Peyer's patch (tissue), 4 donors: ENCODE measurements at regions not wholly inside any gene's neighbourhood (a gene's known extent, or its start where the extent isn't known, plus 50 kb on each side); places are given as distances from the start of the nearest gene placed in this dataset.

Source experiments
- DNase-seq, 3 donors: peaks; one replicate each; pipeline ENCODE4 v3.0.0-alpha.2; 2017 to 2019
- H3K27ac ChIP-seq, 4 donors: fragments of 200-600 bp; sonication (generic); one replicate each; pipeline ENCODE4 v1.5.1; 2016 to 2019
- H3K27me3 ChIP-seq, 2 donors: fragments of 200-600 bp; sonication (generic); one replicate each; pipeline ENCODE4 v1.5.1; 2019
- H3K36me3 ChIP-seq, 3 donors: fragments of 200-600 bp; sonication (generic); one replicate each; pipeline ENCODE4 v1.5.1; 2016 to 2019
- H3K4me1 ChIP-seq, 4 donors: fragments of 200-600 bp; sonication (generic); one replicate each; pipeline ENCODE4 v1.5.1; 2016 to 2019
- H3K4me3 ChIP-seq, 4 donors: fragments of 200-600 bp; sonication (generic); 1 replicate in 3 of 4; 2 replicates in 1 of 4; pipeline ENCODE4 v1.5.1; 2016 to 2019; ENCODE audit warnings: mild to moderate bottlenecking in 1 of 4
- H3K9me3 ChIP-seq, 4 donors: fragments of 200-600 bp; sonication (generic); one replicate each; pipeline ENCODE4 v1.5.1; 2016 to 2019; ENCODE audit warnings: mild to moderate bottlenecking in 1 of 4
- POLR2A ChIP-seq, 2 donors: fragments of 450-650 bp; IDR thresholded peaks; one replicate each; pipeline ENCODE4 v1.5.1; 2017; ENCODE audit warnings: antibody characterized with exemption in 2 of 2, mild to moderate bottlenecking in 2 of 2, moderate library complexity in 2 of 2
- TF ChIP-seq, protein P1 (sequence below), 6 experiments: fragments of 450-650 bp in 4 of 6; fragments of 200-600 bp in 2 of 6; sonication (generic) in 1 of 6; IDR thresholded peaks; one replicate each; pipeline ENCODE4 v1.5.1; 2017 to 2019; ENCODE audit warnings: antibody characterized with exemption in 6 of 6, mild to moderate bottlenecking in 3 of 6, moderate library complexity in 1 of 6

DNA sequence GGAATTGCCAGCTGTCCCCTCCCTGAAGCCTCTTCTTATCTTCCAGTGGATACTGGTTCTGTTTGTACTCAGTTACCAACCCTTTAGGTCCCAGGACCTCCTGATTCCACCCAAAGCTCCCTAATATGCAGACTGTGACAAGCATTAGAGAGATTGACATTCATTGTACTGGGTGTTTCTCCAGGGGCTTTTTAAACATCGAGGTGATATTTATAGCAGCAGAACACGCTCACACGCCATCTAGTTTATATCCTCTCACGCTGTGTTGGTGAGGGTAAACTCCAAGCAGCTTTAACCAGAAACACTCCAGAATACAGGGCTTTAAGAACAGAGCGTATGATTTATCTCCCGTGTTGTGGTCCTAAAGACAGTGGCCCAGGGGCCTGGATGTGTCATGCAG is 238.4 kb downstream of the IRF8 start:
- no peaks in the 10 kb centered on the region for H3K36me3 ChIP-seq
- H3K4me3 ChIP-seq = no peak overlapping the region
- TF ChIP-seq, protein P1, sequence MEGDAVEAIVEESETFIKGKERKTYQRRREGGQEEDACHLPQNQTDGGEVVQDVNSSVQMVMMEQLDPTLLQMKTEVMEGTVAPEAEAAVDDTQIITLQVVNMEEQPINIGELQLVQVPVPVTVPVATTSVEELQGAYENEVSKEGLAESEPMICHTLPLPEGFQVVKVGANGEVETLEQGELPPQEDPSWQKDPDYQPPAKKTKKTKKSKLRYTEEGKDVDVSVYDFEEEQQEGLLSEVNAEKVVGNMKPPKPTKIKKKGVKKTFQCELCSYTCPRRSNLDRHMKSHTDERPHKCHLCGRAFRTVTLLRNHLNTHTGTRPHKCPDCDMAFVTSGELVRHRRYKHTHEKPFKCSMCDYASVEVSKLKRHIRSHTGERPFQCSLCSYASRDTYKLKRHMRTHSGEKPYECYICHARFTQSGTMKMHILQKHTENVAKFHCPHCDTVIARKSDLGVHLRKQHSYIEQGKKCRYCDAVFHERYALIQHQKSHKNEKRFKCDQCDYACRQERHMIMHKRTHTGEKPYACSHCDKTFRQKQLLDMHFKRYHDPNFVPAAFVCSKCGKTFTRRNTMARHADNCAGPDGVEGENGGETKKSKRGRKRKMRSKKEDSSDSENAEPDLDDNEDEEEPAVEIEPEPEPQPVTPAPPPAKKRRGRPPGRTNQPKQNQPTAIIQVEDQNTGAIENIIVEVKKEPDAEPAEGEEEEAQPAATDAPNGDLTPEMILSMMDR (IDR thresholded peaks at IDR 0.05) = no peak
- no peak for TF ChIP-seq POLR2A (IDR thresholded peaks at IDR 0.05)
- H3K27ac ChIP-seq = no peak overlapping the region
- no peaks in the 10 kb centered on the region for H3K9me3 ChIP-seq
- no peaks in the 10 kb centered on the region for H3K27me3 ChIP-seq
- H3K4me1 ChIP-seq = no peaks in the 10 kb centered on the region
- DNase-seq = no peak

DNA sequence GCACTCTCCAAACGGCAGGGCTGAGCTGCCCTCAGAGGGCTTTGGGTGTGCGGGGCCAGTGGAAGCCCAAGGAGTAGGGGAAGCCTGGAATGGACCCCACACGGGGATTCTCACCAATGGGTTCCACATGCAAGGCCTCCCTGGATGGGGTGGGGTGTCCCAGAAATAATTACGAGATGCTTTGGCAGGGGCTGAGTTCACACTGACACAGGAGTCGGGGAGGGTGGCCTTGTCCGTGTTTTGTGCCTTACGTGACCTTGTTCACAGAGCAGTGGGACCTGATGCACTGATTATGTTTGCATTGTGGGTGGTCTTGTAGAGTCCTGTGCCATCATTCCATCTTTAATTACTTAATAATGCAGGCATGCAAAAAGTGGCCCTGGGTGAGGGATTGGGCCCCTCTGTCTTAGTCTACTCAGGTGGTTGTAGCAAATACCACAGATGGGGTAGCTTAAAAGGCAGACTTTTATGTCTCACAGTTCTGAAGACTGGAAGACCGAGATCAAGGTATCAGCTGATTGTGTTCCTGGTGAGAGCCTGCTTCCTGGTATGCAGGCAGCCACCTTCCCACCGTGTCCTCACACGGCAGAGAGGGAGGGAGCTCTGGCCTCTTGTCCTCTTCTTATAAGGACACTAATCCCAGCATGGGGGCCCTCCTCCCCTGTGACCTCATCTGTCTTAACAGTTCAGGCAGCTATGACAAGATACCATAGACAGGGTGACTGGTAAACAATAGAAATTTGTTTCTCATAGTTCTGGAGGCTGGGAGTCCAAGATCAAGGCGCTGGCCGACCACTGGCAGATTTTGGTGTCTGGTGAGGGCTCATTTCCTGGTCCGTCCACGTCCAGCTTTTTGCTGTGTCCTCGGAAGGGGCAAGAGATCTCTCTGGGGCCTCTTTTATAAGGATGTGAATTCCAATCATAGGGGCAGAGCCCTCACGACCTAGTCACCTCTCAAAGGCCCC is 239.4 kb downstream of the IRF8 start:
- H3K4me3 ChIP-seq = no peak overlapping the region
- no peaks in the 10 kb centered on the region for H3K4me1 ChIP-seq
- no peaks in the 10 kb centered on the region for H3K36me3 ChIP-seq
- no peaks in the 10 kb centered on the region for H3K9me3 ChIP-seq
- TF ChIP-seq POLR2A (IDR thresholded peaks at IDR 0.05) = no peak
- TF ChIP-seq, protein P1 (IDR thresholded peaks at IDR 0.05) = no peak
- no peak overlapping the region for H3K27ac ChIP-seq
- no peak for DNase-seq
- no peaks in the 10 kb centered on the region for H3K27me3 ChIP-seq

GRCh38 chr16:86142801-86143236 is 243.9 kb downstream of the IRF8 start:
- Histone ChIP-seq H3K27ac (no peak overlapping the region), H3K27me3 (no peaks in the 10 kb centered on the region), H3K9me3 (no peaks in the 10 kb centered on the region), H3K4me1 (no peaks in the 10 kb centered on the region), H3K36me3 (no peaks in the 10 kb centered on the region), H3K4me3 (no peak overlapping the region)
- DNase-seq = no peak
- TF ChIP-seq, protein P1 (IDR thresholded peaks at IDR 0.05) = no peak

DNA sequence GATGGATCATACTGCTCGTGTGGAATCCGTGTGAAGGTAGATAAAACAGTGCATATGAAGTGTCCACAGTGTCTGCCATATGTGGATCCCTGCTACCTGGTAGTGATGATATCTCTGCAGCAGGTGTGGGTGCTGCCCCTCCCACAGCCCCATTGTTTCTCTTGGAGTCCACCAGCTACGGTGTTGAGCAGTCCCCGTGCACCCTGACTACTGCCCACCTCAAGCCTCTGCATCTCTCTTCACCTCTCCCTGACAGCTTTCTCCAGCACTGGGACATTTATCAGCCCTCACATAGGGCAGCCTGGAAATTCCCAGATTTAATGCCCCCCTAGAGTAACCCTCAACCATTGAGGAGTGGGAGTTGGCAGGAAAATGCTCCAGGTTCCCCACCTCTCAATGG is 244.7 kb downstream of the IRF8 start:
- DNase-seq = no peak
- Histone ChIP-seq H3K9me3 (no peaks in the 10 kb centered on the region), H3K27ac (no peak overlapping the region), H3K36me3 (no peaks in the 10 kb centered on the region), H3K27me3 (no peaks in the 10 kb centered on the region), H3K4me1 (no peaks in the 10 kb centered on the region), H3K4me3 (no peak overlapping the region)
- no peak for TF ChIP-seq POLR2A (IDR thresholded peaks at IDR 0.05)
- TF ChIP-seq, protein P1 (IDR thresholded peaks at IDR 0.05) = no peak

GRCh38 chr16:86145669-86146068 is 246.7 kb downstream of the IRF8 start:
- Histone ChIP-seq H3K4me1 (no peaks in the 10 kb centered on the region), H3K4me3 (no peak overlapping the region), H3K36me3 (no peaks in the 10 kb centered on the region), H3K27me3 (no peaks in the 10 kb centered on the region), H3K27ac (no peak overlapping the region), H3K9me3 (no peaks in the 10 kb centered on the region)
- no peak for DNase-seq
- TF ChIP-seq, protein P1 (IDR thresholded peaks at IDR 0.05) = no peak
- TF ChIP-seq POLR2A (IDR thresholded peaks at IDR 0.05) = no peak
